Immature natural killer cell (primary cell): ENCODE measurements at regions not wholly inside any gene's neighbourhood (a gene's known extent, or its start where the extent isn't known, plus 50 kb on each side); places are given as distances from the start of the nearest gene placed in this dataset.

Source experiments
- DNase-seq, 3 donors: peaks; one replicate each; pipeline ENCODE4 v3.0.0; 2022; ENCODE audit warnings: mixed read lengths in 1 of 3
- H3K27ac Mint-ChIP-seq, 6 donors: one replicate each; pipeline ENCODE4 v1.8.0; 2020; ENCODE audit warnings: mixed read lengths in 6 of 6, mild to moderate bottlenecking in 5 of 6, inconsistent platforms in 4 of 6, moderate library complexity in 3 of 6
- H3K27me3 Mint-ChIP-seq, 3 donors: one replicate each; pipeline ENCODE4 v1.8.0; 2020 to 2021; ENCODE audit warnings: low read depth in 3 of 3, mild to moderate bottlenecking in 3 of 3, mixed read lengths in 3 of 3, moderate library complexity in 3 of 3, inconsistent platforms in 1 of 3
- H3K36me3 Mint-ChIP-seq, 3 donors: one replicate each; pipeline ENCODE4 v1.8.0; 2020; ENCODE audit warnings: mixed read lengths in 3 of 3, inconsistent platforms in 2 of 3, mild to moderate bottlenecking in 2 of 3
- H3K4me1 Mint-ChIP-seq, 2 donors: one replicate each; pipeline ENCODE4 v1.8.0; 2020; ENCODE audit warnings: inconsistent platforms in 2 of 2, mild to moderate bottlenecking in 2 of 2, mixed read lengths in 2 of 2, moderate library complexity in 1 of 2
- H3K4me3 Mint-ChIP-seq, 5 donors: one replicate each; pipeline ENCODE4 v1.8.0; 2020; ENCODE audit warnings: mild to moderate bottlenecking in 5 of 5, mixed read lengths in 5 of 5, inconsistent platforms in 3 of 5, moderate library complexity in 3 of 5
- H3K9me3 Mint-ChIP-seq, 6 donors: one replicate each; pipeline ENCODE4 v1.8.0; 2020; ENCODE audit warnings: mild to moderate bottlenecking in 6 of 6, mixed read lengths in 6 of 6, inconsistent platforms in 4 of 6, moderate library complexity in 3 of 6

GRCh38 chr21:30104241-30104640 lies 62.4 kb downstream of the CLDN17 start:
- no peak for DNase-seq
- Mint-ChIP-seq H3K4me1 (no peaks in the 10 kb centered on the region), H3K27me3 (peaks cover 0 to 2% (median 0%) of the 10 kb centered on the region in 3 donors), H3K27ac (no peak overlapping the region), H3K4me3 (no peak overlapping the region), H3K9me3 (peaks cover 7 to 43% (median 9%) of the 10 kb centered on the region in 6 donors), H3K36me3 (no peaks in the 10 kb centered on the region)

GRCh38 chr21:30102871-30103270 lies 63.7 kb downstream of the CLDN17 start:
- Mint-ChIP-seq H3K4me3 (no peak overlapping the region), H3K36me3 (no peaks in the 10 kb centered on the region), H3K27me3 (peaks cover 0 to 2% (median 0%) of the 10 kb centered on the region in 3 donors), H3K9me3 (peaks cover 6 to 41% (median 13%) of the 10 kb centered on the region in 6 donors), H3K4me1 (no peaks in the 10 kb centered on the region), H3K27ac (no peak overlapping the region)
- no peak for DNase-seq

GRCh38 chr21:30101967-30102366 lies 64.6 kb downstream of the CLDN17 start:
- Mint-ChIP-seq H3K4me1 (no peaks in the 10 kb centered on the region), H3K36me3 (no peaks in the 10 kb centered on the region), H3K27ac (no peak overlapping the region), H3K9me3 (peaks cover 6 to 42% (median 13%) of the 10 kb centered on the region in 6 donors), H3K27me3 (peaks cover 0 to 2% (median 0%) of the 10 kb centered on the region in 3 donors), H3K4me3 (no peak overlapping the region)
- DNase-seq, result no peak

- Mint-ChIP-seq H3K9me3 (peaks cover 3 to 42% (median 13%) of the 10 kb centered on the region in 6 donors), H3K27me3 (peaks cover 0 to 2% (median 0%) of the 10 kb centered on the region in 3 donors), H3K4me3 (no peak overlapping the region), H3K27ac (no peak overlapping the region), H3K4me1 (no peaks in the 10 kb centered on the region), H3K36me3 (no peaks in the 10 kb centered on the region)
- no peak for DNase-seq
Observed at GRCh38 chr21:30097791-30098190, 68.8 kb downstream of the CLDN17 start.

GRCh38 chr21:30083225-30083945 lies 83.2 kb downstream of the CLDN17 start:
- Mint-ChIP-seq H3K4me1 (no peaks in the 10 kb centered on the region), H3K36me3 (no peaks in the 10 kb centered on the region), H3K27me3 (no peaks in the 10 kb centered on the region), H3K4me3 (no peak overlapping the region), H3K9me3 (peaks cover 7 to 42% (median 12%) of the 10 kb centered on the region in 6 donors), H3K27ac (no peak overlapping the region)
- no peak for DNase-seq

- Mint-ChIP-seq H3K4me3 (no peak overlapping the region), H3K9me3 (peaks cover 8 to 51% (median 10%) of the 10 kb centered on the region in 6 donors), H3K4me1 (no peaks in the 10 kb centered on the region), H3K27me3 (peaks cover 0 to 2% (median 0%) of the 10 kb centered on the region in 3 donors), H3K36me3 (no peaks in the 10 kb centered on the region), H3K27ac (no peak overlapping the region)
- DNase-seq, result no peak
Observed at GRCh38 chr21:30081506-30081905, 85.1 kb downstream of the CLDN17 start.

GRCh38 chr21:30072496-30072895 lies 94.1 kb downstream of the CLDN17 start:
- Mint-ChIP-seq H3K27ac (no peak overlapping the region), H3K4me3 (no peak overlapping the region), H3K4me1 (no peaks in the 10 kb centered on the region), H3K36me3 (no peaks in the 10 kb centered on the region), H3K9me3 (peaks cover 0 to 32% (median 7%) of the 10 kb centered on the region in 6 donors), H3K27me3 (peaks cover 2 to 4% (median 3%) of the 10 kb centered on the region in 3 donors)
- DNase-seq, result no peak

- Mint-ChIP-seq H3K27me3 (no peaks in the 10 kb centered on the region), H3K4me1 (no peaks in the 10 kb centered on the region), H3K36me3 (no peaks in the 10 kb centered on the region), H3K4me3 (no peak overlapping the region), H3K27ac (no peak overlapping the region), H3K9me3 (peaks cover 0 to 11% (median 5%) of the 10 kb centered on the region in 6 donors)
- no peak for DNase-seq
Observed at GRCh38 chr21:30058928-30059327, 107.7 kb downstream of the CLDN17 start.

GRCh38 chr21:30057108-30057507 lies 109.5 kb downstream of the CLDN17 start:
- H3K4me1 Mint-ChIP-seq, result no peaks in the 10 kb centered on the region
- no peak for DNase-seq
- H3K9me3 Mint-ChIP-seq, result peaks cover 0 to 11% (median 5%) of the 10 kb centered on the region in 6 donors
- H3K36me3 Mint-ChIP-seq, result no peaks in the 10 kb centered on the region
- no peak overlapping the region for H3K4me3 Mint-ChIP-seq
- H3K27me3 Mint-ChIP-seq, result no peaks in the 10 kb centered on the region
- no peak overlapping the region for H3K27ac Mint-ChIP-seq

GRCh38 chr21:30048570-30048969 lies 108.8 kb upstream of the GRIK1 start:
- no peak for DNase-seq
- H3K4me3 Mint-ChIP-seq, result no peak overlapping the region
- no peaks in the 10 kb centered on the region for H3K36me3 Mint-ChIP-seq
- peaks cover 0 to 2% (median 0%) of the 10 kb centered on the region in 3 donors for H3K27me3 Mint-ChIP-seq
- no peak overlapping the region for H3K27ac Mint-ChIP-seq
- no peaks in the 10 kb centered on the region for H3K4me1 Mint-ChIP-seq
- H3K9me3 Mint-ChIP-seq, result peaks cover under 1 to 16% (median 5%) of the 10 kb centered on the region in 6 donors

- Mint-ChIP-seq H3K27ac (no peak overlapping the region), H3K4me3 (no peak overlapping the region), H3K27me3 (peaks cover 0 to 2% (median 0%) of the 10 kb centered on the region in 3 donors), H3K9me3 (peaks cover 4 to 27% (median 10%) of the 10 kb centered on the region in 6 donors), H3K4me1 (no peaks in the 10 kb centered on the region), H3K36me3 (no peaks in the 10 kb centered on the region)
- DNase-seq, result no peak
Observed at GRCh38 chr21:30044447-30045064, 104.8 kb upstream of the GRIK1 start.

- Mint-ChIP-seq H3K4me3 (no peak overlapping the region), H3K36me3 (no peaks in the 10 kb centered on the region), H3K27me3 (peaks cover 0 to 2% (median 0%) of the 10 kb centered on the region in 3 donors), H3K27ac (no peak overlapping the region), H3K9me3 (peaks cover 5 to 36% (median 15%) of the 10 kb centered on the region in 6 donors), H3K4me1 (no peaks in the 10 kb centered on the region)
- no peak for DNase-seq
Observed at GRCh38 chr21:30042443-30042842, 102.6 kb upstream of the GRIK1 start.

GRCh38 chr21:30033441-30033840 lies 93.6 kb upstream of the GRIK1 start:
- Mint-ChIP-seq H3K4me3 (no peak overlapping the region), H3K4me1 (no peaks in the 10 kb centered on the region), H3K27ac (no peak overlapping the region), H3K9me3 (peaks cover 4 to 29% (median 11%) of the 10 kb centered on the region in 6 donors), H3K36me3 (no peaks in the 10 kb centered on the region), H3K27me3 (no peaks in the 10 kb centered on the region)
- DNase-seq, result no peak

- Mint-ChIP-seq H3K9me3 (peaks cover 3 to 22% (median 9%) of the 10 kb centered on the region in 6 donors), H3K4me3 (no peak overlapping the region), H3K4me1 (no peaks in the 10 kb centered on the region), H3K27ac (no peak overlapping the region), H3K36me3 (no peaks in the 10 kb centered on the region), H3K27me3 (no peaks in the 10 kb centered on the region)
- no peak for DNase-seq
Observed at GRCh38 chr21:30030416-30030815, 90.6 kb upstream of the GRIK1 start.
